Activated T-cell treated with anti-CD3 and anti-CD28 coated beads, Interleukin-2, amount 50 U/mL, for 72 hours (primary cell): ENCODE measurements at regions not wholly inside any gene's neighbourhood (a gene's known extent, or its start where the extent isn't known, plus 50 kb on each side); places are given as distances from the start of the nearest gene placed in this dataset.
"Not testable (repeated sequence)": the region's sequence is repeated elsewhere in the genome, so short reads cannot be mapped to it uniquely, and the experiment has no call there.

Experiments used
- ATAC-seq, 2 donors: fragments of 150-1000 bp; cut with Tn5 transposase; replicated peaks in 1 of 2; 2 replicates each; pipeline ENCODE4 v1.10.0; 2021; ENCODE audit warnings: moderate library complexity in 2 of 2, mild to moderate bottlenecking in 1 of 2
- DNase-seq, 2 donors: peaks; one replicate each; pipeline ENCODE4 v3.0.0; 2021 to 2022; ENCODE audit warnings: mixed read lengths in 1 of 2
- H3K27ac Mint-ChIP-seq: one replicate; pipeline ENCODE4 v1.8.0; 2022; ENCODE audit warnings: mild to moderate bottlenecking, moderate library complexity, mixed read lengths
- H3K27me3 Mint-ChIP-seq: one replicate; pipeline ENCODE4 v1.8.0; 2022; ENCODE audit warnings: low read depth, mixed read lengths
- H3K36me3 Mint-ChIP-seq, 2 donors: one replicate each; pipeline ENCODE4 v1.8.0; 2022; ENCODE audit warnings: mixed read lengths in 2 of 2, mild to moderate bottlenecking in 1 of 2; ENCODE audit not compliant: insufficient read depth in 2 of 2
- H3K4me1 Mint-ChIP-seq: one replicate; pipeline ENCODE4 v1.8.0; 2022; ENCODE audit warnings: low read depth, mixed read lengths
- H3K4me3 Mint-ChIP-seq, 2 donors: one replicate each; pipeline ENCODE4 v1.8.0; 2022; ENCODE audit warnings: mild to moderate bottlenecking in 2 of 2, mixed read lengths in 2 of 2, moderate library complexity in 2 of 2
- H3K9me3 Mint-ChIP-seq, 2 donors: one replicate each; pipeline ENCODE4 v1.8.0; 2022; ENCODE audit warnings: mixed read lengths in 2 of 2

DNA sequence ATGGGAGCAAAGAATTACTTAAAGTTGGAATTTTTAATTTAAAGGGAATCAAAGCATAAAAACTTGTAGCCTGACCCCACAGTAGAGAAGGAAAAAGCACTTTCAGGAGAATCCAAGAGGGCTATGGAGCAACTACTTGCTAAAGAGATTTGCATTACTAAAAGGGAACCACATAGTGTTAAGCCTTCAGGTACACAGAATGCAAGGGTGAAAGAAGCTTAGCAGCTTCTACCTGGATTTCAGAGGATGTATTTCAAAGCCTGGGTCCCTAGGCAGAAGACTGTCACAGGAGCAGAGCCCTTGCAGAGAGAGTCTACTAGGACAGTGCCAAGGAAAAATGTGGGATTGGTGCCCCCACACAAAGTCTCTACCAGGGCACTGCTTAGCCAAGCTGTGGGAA is 575.0 kb downstream of the GBE1 start:
- H3K27ac Mint-ChIP-seq, result no peak overlapping the region
- ATAC-seq (no peak), DNase-seq (no peak)
- no peaks in the 10 kb centered on the region for H3K4me1 Mint-ChIP-seq
- peaks cover 4 to 15% of the 10 kb centered on the region in 2 donors for H3K9me3 Mint-ChIP-seq
- H3K36me3 Mint-ChIP-seq, result no peaks in the 10 kb centered on the region
- H3K27me3 Mint-ChIP-seq, result no peaks in the 10 kb centered on the region
- H3K4me3 Mint-ChIP-seq, result no peak overlapping the region

DNA sequence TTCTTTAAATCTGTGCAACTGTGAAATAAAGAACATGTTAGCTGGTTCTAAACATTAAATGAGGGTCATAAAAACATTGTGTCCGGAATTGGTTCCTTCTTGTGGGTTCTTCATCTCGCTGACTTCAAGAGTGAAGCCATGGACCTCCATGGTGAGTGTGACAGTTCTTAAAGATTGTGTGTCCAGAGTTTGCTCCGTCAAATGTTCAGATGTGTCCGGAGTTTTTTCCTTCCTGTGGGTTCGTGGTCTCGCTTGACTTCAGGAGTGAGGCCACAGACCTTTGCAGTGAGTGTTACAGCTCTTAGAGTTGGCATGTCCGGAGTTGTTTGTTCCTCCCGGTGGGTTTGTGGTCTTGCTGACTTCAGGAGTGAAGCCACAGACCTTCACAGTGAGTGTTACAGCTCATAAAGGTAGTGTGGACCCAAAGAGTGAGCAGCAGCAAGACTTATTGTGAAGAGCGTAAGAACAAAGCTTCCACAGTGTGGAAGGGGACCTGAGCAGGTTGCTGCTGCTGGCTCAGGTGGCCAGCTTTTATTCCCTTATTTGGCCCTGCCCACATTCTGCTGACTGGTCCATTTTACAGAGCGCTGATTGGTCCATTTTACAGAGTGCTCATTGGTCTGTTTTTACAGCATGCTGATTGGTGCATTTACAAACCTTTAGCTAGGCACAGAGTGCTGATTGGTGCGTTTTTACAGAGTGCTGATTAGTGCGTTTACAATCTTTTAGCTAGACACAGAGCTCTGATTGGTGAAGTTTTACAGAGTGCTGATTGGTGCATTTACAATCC is 579.2 kb downstream of the GBE1 start:
- not testable (repeated sequence) for DNase-seq, H3K36me3 Mint-ChIP-seq, H3K27me3 Mint-ChIP-seq, H3K4me3 Mint-ChIP-seq, ATAC-seq, H3K4me1 Mint-ChIP-seq, H3K9me3 Mint-ChIP-seq, H3K27ac Mint-ChIP-seq

DNA sequence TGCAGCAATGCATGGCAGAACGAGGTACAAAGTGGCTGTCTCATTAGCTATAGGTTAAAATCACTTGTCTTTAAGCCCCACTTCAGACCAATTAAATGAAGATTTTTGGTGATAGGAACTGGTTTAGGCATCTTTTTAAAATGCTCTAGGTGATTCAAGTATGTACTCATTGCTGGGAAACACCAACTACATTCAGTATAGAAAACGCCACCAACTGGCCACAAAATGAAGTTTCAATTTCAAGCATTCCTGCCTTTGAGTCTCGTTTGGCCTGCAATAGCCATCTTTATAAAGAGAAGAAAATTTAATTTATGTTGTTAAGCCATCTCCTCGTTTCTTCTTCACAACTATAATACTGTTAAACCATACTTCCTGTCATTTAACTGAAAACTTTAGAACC is 587.9 kb downstream of the GBE1 start:
- Mint-ChIP-seq H3K27ac (no peak overlapping the region), H3K36me3 (no peaks in the 10 kb centered on the region), H3K4me3 (no peak overlapping the region), H3K27me3 (no peaks in the 10 kb centered on the region), H3K4me1 (no peaks in the 10 kb centered on the region), H3K9me3 (peaks cover 0 to 2% of the 10 kb centered on the region in 2 donors)
- no peak for ATAC-seq
- no peak for DNase-seq

DNA sequence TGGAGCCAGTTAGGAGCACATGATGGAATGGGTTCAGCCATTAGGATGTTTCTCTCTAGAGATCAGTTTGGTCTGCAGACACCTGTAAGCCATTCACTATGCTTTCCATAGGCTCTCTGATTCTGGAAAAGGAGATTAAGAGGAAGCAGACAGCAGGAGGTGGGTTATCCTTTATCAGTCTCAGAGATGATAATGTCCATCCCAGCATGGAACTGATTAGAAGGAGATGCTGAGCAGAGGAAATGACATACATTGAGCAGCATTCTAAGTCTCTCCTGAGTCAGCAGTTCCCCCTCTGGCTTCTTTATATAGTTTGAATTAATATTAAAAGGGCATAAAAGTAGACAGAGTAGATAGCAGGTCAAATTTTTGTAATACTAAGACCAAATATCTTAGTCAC is 591.1 kb downstream of the GBE1 start:
- no peak for ATAC-seq
- DNase-seq, result no peak
- Mint-ChIP-seq H3K4me1 (no peaks in the 10 kb centered on the region), H3K36me3 (no peaks in the 10 kb centered on the region), H3K9me3 (peaks cover 4 to 12% of the 10 kb centered on the region in 2 donors), H3K27me3 (no peaks in the 10 kb centered on the region), H3K27ac (no peak overlapping the region), H3K4me3 (no peak overlapping the region)

DNA sequence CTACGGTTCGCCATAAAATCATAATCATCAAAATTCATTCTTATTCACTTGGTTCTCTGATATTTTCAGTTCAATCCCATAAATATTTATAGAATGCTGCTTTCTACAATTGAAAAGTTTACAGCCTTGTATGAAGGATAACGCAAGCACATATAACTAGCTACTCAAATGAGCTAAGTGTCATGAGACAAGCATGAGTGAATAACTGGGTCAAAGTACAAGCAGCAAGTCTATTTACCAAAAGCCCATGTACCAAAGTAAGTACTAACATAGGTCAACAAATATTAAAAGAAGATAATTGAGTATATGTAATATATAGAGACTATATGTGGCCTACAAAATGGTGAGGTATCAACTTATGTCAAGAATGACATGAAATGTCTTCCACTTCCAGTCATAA is 596.6 kb downstream of the GBE1 start:
- Mint-ChIP-seq H3K9me3 (peaks cover 6 to 13% of the 10 kb centered on the region in 2 donors), H3K36me3 (no peaks in the 10 kb centered on the region), H3K4me1 (no peaks in the 10 kb centered on the region), H3K27ac (no peak overlapping the region), H3K4me3 (no peak overlapping the region), H3K27me3 (no peaks in the 10 kb centered on the region)
- no peak for ATAC-seq
- no peak for DNase-seq

DNA sequence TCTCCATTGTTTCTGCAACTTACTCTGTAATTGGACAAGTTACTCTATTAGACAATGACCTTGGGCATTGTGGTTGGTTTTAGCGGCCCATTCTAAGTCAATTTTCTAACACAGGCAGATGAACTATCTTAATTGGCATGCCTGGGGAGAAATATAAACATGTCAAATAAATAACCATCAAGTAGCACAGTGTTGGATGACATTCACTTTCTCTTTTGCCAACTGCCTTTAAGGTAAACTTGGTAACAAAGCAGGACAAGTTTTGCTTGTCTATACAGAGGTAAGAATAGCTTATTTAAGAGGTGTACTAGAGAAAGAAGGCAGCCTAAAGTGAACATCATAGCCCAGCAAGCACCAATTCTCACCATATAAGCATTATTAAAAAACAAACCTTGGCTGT is 599.6 kb downstream of the GBE1 start:
- Mint-ChIP-seq H3K27me3 (no peaks in the 10 kb centered on the region), H3K4me1 (no peaks in the 10 kb centered on the region), H3K27ac (no peak overlapping the region), H3K4me3 (no peak overlapping the region), H3K9me3 (peaks cover 6 to 8% of the 10 kb centered on the region in 2 donors), H3K36me3 (no peaks in the 10 kb centered on the region)
- DNase-seq (no peak), ATAC-seq (no peak)

DNA sequence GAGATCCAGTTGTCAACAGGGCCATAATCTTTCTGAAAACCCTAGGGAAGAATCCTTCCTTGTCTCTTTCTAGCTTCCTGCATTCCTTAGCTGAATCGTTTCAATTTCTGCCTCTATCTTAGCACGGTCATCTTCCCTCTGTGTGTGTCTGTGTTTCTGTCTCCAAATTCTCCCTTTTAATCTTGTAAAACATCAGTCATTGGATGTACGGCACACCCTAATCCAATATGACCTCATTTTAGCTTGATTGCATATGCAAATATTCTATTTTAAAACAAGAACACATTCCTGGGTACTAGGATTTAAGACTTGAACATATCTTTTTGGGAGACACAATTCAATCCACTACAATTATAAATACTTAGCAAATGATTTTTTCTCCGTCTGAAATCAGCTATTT is 600.3 kb downstream of the GBE1 start:
- ATAC-seq (no peak), DNase-seq (no peak)
- no peak overlapping the region for H3K27ac Mint-ChIP-seq
- H3K4me3 Mint-ChIP-seq, result no peak overlapping the region
- peaks cover 8% of the 10 kb centered on the region in 2 donors for H3K9me3 Mint-ChIP-seq
- no peaks in the 10 kb centered on the region for H3K4me1 Mint-ChIP-seq
- H3K27me3 Mint-ChIP-seq, result no peaks in the 10 kb centered on the region
- H3K36me3 Mint-ChIP-seq, result no peaks in the 10 kb centered on the region

DNA sequence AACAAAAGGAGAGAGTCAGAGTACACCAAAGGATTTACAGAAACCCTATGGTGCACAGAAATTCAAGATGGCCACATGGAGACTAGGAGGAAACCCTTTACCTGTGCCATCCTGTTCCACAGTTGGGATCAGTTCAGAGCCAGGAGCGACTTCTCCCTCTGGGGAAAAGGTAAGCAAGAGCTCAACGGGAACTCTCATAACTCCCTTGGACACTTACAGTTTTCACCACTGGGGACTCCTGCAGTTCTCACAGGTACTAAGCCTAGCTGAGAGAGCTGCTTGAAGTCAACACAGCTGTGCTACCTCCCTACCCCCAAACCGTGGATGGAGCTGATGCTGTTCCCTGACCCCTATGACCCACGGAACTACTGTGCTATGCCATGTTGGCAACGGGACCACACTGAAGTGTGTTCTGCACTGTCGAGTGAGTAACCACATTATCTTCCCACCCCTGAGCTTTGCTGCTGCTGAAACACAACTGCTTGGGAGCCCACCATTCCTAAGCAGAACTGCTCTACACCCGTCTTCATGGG is 606.8 kb downstream of the GBE1 start:
- DNase-seq, result no peak
- H3K9me3 Mint-ChIP-seq, result peaks cover 2 to 8% of the 10 kb centered on the region in 2 donors
- H3K27ac Mint-ChIP-seq, result no peak overlapping the region
- H3K4me3 Mint-ChIP-seq, result no peak overlapping the region
- ATAC-seq, result no peak
- no peaks in the 10 kb centered on the region for H3K27me3 Mint-ChIP-seq
- H3K4me1 Mint-ChIP-seq, result no peaks in the 10 kb centered on the region
- H3K36me3 Mint-ChIP-seq, result no peaks in the 10 kb centered on the region

DNA sequence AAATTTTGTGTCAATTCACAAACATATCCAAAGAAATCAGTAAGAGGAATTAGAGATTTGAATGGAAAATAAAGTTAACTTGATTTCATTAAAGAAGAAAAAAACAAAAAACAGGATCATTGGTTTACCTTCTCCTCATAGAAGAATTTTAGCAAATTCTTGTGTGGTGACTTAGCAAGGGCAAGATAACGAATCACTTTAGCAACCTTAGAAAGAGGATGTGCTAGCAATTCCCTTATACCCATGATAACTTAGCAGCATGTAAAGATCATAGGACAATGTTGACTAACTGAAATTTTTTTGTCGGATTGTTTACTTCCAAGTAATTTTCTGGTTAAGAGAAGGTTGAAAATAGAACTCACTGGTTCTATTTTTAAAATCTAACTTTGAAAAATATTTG is 609.3 kb downstream of the GBE1 start:
- Mint-ChIP-seq H3K9me3 (peaks cover 0 to 8% of the 10 kb centered on the region in 2 donors), H3K27me3 (no peaks in the 10 kb centered on the region), H3K4me3 (no peak overlapping the region), H3K4me1 (no peaks in the 10 kb centered on the region), H3K27ac (no peak overlapping the region), H3K36me3 (no peaks in the 10 kb centered on the region)
- ATAC-seq (no peak), DNase-seq (no peak)

DNA sequence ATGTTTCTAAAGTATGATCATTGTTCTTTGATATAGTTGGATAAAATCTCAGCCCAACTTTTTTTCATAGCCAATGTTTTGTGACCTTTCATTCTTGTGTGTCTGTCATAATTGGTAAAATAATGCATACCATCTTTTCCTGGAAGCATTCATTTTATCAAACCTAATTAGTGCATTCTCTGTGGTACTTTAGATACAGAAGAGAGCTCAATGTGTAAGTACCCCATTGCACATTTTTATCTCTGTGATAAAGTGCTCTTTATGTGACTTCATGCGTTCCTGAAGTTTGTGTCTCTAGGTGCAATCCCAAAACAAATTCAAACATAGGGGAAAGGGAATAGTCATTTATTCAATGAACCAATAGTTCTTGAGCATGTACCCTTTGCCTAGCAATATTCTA is 628.5 kb downstream of the GBE1 start:
- no peaks in the 10 kb centered on the region for H3K36me3 Mint-ChIP-seq
- H3K4me1 Mint-ChIP-seq, result no peaks in the 10 kb centered on the region
- ATAC-seq, result no peak
- H3K27me3 Mint-ChIP-seq, result no peaks in the 10 kb centered on the region
- no peak overlapping the region for H3K4me3 Mint-ChIP-seq
- no peak overlapping the region for H3K27ac Mint-ChIP-seq
- DNase-seq, result no peak
- peaks cover 4 to 11% of the 10 kb centered on the region in 2 donors for H3K9me3 Mint-ChIP-seq

DNA sequence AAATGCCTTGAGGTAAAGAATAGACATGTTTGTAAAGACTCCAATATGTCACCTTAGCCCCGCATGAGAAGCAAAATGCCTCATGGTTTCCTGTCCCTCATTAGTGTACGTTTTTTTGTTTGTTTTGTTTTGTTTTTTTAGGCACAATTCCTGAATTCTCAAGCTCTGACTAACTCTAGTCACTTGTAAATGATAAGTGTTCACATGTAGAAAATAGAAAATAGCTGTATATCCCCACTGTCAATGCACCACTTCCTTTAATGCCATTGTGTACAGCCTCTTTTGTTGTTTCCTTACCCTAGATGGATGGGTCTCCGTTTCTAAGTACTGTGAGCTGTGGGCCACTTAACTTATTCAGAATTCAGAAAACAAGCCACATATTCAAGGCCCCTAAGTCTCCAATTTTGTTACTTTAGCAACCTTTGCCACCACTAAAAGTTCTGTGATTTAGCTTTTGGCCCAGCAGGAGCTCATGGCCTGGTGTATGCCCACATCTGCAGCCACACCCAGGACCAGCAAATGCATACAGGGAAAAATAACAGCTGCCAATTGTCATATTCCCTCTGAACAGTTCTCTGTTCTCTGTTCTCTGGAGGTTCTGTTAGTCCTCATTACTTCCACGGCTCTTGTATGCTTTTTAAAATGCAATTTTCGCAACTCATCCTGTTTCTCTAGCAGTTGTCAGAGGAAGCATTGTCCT is 655.5 kb downstream of the GBE1 start:
- no peak overlapping the region for H3K27ac Mint-ChIP-seq
- no peaks in the 10 kb centered on the region for H3K27me3 Mint-ChIP-seq
- H3K4me1 Mint-ChIP-seq, result no peaks in the 10 kb centered on the region
- H3K9me3 Mint-ChIP-seq, result peaks cover 6 to 8% of the 10 kb centered on the region in 2 donors
- ATAC-seq (no peak), DNase-seq (no peak)
- no peaks in the 10 kb centered on the region for H3K36me3 Mint-ChIP-seq
- no peak overlapping the region for H3K4me3 Mint-ChIP-seq

DNA sequence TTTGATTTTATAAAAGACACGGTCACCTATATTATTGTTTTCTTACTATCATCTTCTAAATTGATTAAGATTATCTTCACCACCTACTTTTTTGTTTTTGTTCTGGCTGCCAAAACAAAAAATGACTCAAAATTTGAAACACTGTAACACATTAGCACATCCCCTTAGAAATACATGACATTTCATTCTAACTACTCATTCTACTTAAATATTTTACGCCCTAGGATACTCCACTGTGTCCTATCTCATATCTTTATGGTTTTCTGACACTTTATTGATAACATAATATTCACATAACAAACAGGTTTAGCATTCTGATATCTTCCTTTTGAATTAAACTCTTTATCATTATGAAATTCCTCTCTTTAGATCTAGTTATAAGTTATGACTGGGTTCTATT is 656.2 kb downstream of the GBE1 start:
- ATAC-seq (no peak), DNase-seq (no peak)
- Mint-ChIP-seq H3K36me3 (no peaks in the 10 kb centered on the region), H3K9me3 (peaks cover 6 to 8% of the 10 kb centered on the region in 2 donors), H3K4me3 (no peak overlapping the region), H3K4me1 (no peaks in the 10 kb centered on the region), H3K27me3 (no peaks in the 10 kb centered on the region), H3K27ac (no peak overlapping the region)

DNA sequence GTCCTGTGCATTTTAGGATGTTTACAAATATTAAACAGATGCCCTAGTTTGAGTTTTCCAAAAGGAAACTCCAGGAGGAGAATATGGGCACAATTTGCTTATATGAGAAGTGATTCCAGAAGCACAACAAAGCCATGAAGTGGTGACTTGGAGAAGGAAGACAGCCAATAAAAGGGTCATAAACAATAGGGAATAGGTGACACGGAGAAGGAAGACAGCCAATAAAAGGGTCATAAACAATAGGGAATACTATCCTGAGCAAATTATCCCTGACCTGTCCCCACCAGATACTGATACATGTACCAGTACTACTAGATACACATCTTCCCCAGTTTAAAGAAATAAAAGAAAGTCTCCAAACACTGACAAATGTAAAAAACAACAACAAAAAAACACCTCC is 663.6 kb downstream of the GBE1 start:
- Mint-ChIP-seq H3K4me3 (no peak overlapping the region), H3K27ac (no peak overlapping the region), H3K4me1 (no peaks in the 10 kb centered on the region), H3K27me3 (no peaks in the 10 kb centered on the region), H3K9me3 (peaks cover 8 to 11% of the 10 kb centered on the region in 2 donors), H3K36me3 (no peaks in the 10 kb centered on the region)
- DNase-seq, result no peak
- ATAC-seq, result no peak
